ENCODE measurements at regions not wholly inside any gene's neighbourhood (a gene's known extent, or its start where the extent isn't known, plus 50 kb on each side); places are given as distances from the start of the nearest gene placed in this dataset.

DNA sequence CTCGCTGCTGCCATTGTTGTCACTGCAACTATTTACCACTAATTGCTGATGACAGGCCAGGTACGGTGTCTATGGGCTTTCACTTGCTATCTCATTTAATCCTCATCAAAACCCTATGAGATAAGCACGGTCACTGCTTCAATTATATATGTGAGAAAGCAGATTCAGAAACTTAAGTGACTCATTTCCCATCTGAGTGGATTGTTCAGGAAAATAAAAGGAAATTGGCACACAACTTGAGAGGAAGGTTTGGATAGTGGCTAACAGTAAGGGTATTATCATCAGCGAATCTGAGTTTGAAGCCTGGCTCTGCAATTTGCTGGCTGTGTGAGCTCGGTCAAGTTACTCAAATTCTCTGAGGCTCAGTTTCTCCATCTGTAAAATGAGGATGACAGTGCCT lies 196.0 kb downstream of the KCNS3 start:
- DNase-seq, result no peak
- no peaks in the 10 kb centered on the region for H3K9me3 ChIP-seq (ENCODE audit: control insufficient read depth, low read depth, low read length)
- H3K23ac ChIP-seq (ENCODE audit: insufficient read length, low read depth, low read length), result no peak overlapping the region
- H2BK5ac ChIP-seq (ENCODE audit: insufficient read length, low read length), result no peak overlapping the region
- Mint-ChIP-seq H3K4me1 (no peaks in the 10 kb centered on the region), H3K36me3 (ENCODE audit: insufficient read depth in 1 of 3, low read depth in 3 of 3) (no peaks in the 10 kb centered on the region; a peak in 1 of 7 replicates), H3K4me3 (no peak overlapping the region), H3K27ac (no peak overlapping the region), H3K27me3 (ENCODE audit: low read depth) (no peaks in the 10 kb centered on the region; the same call in 1 of the 2 replicates), H3K9me3 (no peaks in the 10 kb centered on the region; a peak in 1 of 5 replicates)
- H3K27ac ChIP-seq (ENCODE audit: insufficient read length, low read depth, low read length), result no peak overlapping the region
- H4K8ac ChIP-seq (replicated peaks; ENCODE audit: insufficient read length, low read depth, low read length), result no peak overlapping the region
- H3K79me2 ChIP-seq (ENCODE audit: insufficient read depth, low read length), result no peaks in the 10 kb centered on the region
- no peak overlapping the region for H2BK120ac ChIP-seq (ENCODE audit: low read depth, low read length, poor library complexity, severe bottlenecking)
- H3T11ph ChIP-seq (ENCODE audit: low read length), result no peak overlapping the region
- no peaks in the 10 kb centered on the region for H3K79me1 ChIP-seq (ENCODE audit: insufficient read depth, low read depth, low read length, poor library complexity, severe bottlenecking)
- no peak overlapping the region for H4K91ac ChIP-seq (ENCODE audit: insufficient read length, low read depth, low read length)
- WGBS (ENCODE audit: extremely low coverage, insufficient read length, low lambda C conversion rate), result no CpG with 5 or more reads among the region's 5 CpGs
- H3K4me1 ChIP-seq (ENCODE audit: insufficient read depth, low read length), result no peaks in the 10 kb centered on the region
- no peak overlapping the region for H3K14ac ChIP-seq (ENCODE audit: insufficient read depth, low read length)
- H2BK12ac ChIP-seq (ENCODE audit: insufficient read length, low read depth, low read length), result no peak overlapping the region
- H3K23me2 ChIP-seq (ENCODE audit: insufficient read length, low read depth, low read length, poor library complexity, severe bottlenecking), result no peaks in the 10 kb centered on the region
- no peak overlapping the region for H4K5ac ChIP-seq (ENCODE audit: insufficient read length, low read depth, low read length)
- no peaks in the 10 kb centered on the region for H4K20me1 ChIP-seq (ENCODE audit: control insufficient read depth, insufficient read depth, insufficient read length)
- no peak overlapping the region for H3K56ac ChIP-seq (ENCODE audit: insufficient read length, low read depth, low read length)
- no peak overlapping the region for H3K4me2 ChIP-seq (ENCODE audit: insufficient read depth, insufficient read length, low read length)
- no peaks in the 10 kb centered on the region for H3K27me3 ChIP-seq (ENCODE audit: insufficient read depth, low read length)
- H2AK5ac ChIP-seq (ENCODE audit: insufficient read length, low read length), result no peak overlapping the region
- H2BK20ac ChIP-seq (ENCODE audit: low read depth, low read length, poor library complexity, severe bottlenecking), result no peak overlapping the region
- no peak overlapping the region for H2AFZ ChIP-seq (ENCODE audit: low read length)
- H3K18ac ChIP-seq (ENCODE audit: insufficient read length, low read depth, low read length), result no peak overlapping the region
- H2BK15ac ChIP-seq (ENCODE audit: low read depth, low read length), result no peak overlapping the region
- TF ChIP-seq, protein P1, sequence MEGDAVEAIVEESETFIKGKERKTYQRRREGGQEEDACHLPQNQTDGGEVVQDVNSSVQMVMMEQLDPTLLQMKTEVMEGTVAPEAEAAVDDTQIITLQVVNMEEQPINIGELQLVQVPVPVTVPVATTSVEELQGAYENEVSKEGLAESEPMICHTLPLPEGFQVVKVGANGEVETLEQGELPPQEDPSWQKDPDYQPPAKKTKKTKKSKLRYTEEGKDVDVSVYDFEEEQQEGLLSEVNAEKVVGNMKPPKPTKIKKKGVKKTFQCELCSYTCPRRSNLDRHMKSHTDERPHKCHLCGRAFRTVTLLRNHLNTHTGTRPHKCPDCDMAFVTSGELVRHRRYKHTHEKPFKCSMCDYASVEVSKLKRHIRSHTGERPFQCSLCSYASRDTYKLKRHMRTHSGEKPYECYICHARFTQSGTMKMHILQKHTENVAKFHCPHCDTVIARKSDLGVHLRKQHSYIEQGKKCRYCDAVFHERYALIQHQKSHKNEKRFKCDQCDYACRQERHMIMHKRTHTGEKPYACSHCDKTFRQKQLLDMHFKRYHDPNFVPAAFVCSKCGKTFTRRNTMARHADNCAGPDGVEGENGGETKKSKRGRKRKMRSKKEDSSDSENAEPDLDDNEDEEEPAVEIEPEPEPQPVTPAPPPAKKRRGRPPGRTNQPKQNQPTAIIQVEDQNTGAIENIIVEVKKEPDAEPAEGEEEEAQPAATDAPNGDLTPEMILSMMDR (conservative IDR thresholded peaks at IDR 0.05), result no peak
- H3K9ac ChIP-seq (ENCODE audit: extremely low read depth, insufficient read length, low read length), result no peak overlapping the region
- no peak overlapping the region for H3K4ac ChIP-seq (ENCODE audit: low read depth, low read length)
